ENCODE measurements at regions not wholly inside any gene's neighbourhood (a gene's known extent, or its start where the extent isn't known, plus 50 kb on each side); places are given as distances from the start of the nearest gene placed in this dataset.
"Not testable (repeated sequence)": the region's sequence is repeated elsewhere in the genome, so short reads cannot be mapped to it uniquely, and the experiment has no call there.

GRCh38 chrX:52585892-52586291 is 68.8 kb downstream of the SSX7 start:
- DNase-seq (ENCODE audit: extremely low spot score, insufficient read length, low read depth) (no peak), FAIRE-seq (no peak)

DNA sequence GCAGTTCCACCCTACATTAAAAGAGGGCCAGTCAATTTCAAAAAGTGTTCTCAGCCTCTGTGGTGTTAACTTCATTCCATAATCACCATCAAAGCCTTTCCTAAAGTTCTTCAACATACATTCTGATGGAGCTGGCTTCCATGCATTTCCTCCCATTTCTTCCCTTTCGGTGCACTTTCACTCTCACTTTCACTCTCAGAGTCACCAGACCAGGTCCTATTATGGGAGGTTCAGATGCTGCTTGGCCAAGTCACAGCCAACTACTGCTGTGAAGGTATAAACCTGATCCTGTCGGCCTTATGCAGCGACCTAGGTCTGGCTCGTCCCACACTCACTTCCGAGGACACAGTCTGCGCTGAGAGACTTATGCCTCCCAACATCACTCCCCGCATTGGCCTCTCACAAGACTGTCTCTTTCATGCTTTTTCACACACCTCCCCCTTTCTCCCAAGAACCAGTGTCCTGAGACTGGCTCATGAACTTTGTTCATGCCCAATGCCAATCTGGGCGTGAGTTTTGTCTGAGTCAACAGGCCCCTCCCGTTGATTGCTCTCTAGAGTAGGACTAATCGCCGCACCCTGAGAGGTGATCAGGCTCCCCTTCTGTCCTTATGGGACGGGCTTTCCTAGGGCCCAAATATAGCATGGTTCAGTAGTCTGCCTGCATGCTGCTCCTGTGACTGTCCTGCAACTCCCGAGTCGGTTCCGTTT is 60.8 kb upstream of the XAGE1B start:
- FAIRE-seq (no peak), DNase-seq (ENCODE audit: extremely low spot score, insufficient read length, low read depth) (no peak)

GRCh38 chrX:52576946-52577345 is 60.1 kb upstream of the XAGE1B start:
- FAIRE-seq (no peak), DNase-seq (ENCODE audit: extremely low spot score, insufficient read length, low read depth) (no peak)

GRCh38 chrX:52576474-52576873 is 59.6 kb upstream of the XAGE1B start:
- no peak for FAIRE-seq
- no peak for DNase-seq (ENCODE audit: extremely low spot score, insufficient read length, low read depth)

DNA sequence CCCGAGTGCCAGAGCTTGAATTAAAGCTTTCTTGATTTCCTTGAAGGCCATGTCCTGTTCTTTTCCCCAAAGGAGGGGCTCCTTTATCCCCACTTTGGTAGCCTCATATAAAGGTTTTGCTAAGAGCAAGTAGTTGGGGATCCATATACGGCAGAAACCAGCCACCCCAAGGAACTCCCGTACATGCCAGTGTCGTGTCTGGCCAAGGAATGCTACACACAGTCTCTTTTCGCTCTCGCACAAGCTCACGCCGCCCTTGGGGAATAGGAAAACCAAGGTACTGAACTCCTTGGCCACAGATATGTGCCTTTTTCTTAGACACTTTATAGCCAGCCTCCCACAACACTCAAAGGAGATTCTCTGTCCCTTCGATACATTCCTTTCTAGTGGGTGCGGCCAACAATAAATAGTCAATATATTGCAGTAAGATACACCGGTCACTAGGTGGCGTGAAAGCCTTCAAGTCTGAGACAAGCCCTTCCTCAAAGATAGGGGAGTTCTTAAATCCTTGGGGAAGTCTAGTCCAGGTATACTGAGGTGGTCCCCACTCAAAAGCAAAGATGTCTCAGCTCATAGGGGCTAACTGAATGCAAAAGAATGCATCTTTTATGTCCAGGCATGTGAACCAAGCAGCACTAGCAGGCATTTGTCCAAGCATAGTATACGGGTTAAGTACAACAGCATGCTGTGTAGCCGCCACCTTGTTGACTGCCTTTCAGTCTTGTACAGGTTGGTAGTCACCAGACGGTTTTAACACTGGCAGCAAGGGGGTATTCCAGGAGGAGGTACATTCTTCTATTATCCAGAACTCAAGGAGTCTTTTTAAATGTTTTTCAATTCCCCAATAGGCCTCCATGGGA is 57.8 kb upstream of the XAGE1B start:
- DNase-seq (ENCODE audit: extremely low spot score, insufficient read length, low read depth), result peak; percentile 2
- FAIRE-seq, result peak; percentile 79

DNA sequence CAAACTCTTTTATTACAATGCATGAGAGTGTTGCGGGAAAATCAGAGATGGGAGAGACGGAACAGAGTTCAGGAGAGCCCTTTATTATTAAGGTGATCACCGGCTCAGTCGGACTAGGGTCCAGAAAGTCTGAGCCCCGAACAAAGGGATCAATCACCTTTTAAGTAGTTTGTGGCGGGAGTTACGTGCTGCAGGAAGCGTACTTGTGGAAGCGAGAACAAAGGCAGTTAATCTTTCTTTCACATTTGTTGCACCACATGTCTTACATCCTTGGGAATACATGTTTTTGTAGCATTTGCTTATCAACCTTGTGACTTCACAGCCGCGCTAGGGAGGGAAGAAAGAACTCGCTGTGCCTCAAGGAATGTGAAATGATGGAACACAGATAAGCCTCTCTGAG is 51.3 kb upstream of the XAGE1B start:
- FAIRE-seq; DNase-seq (ENCODE audit: extremely low spot score, insufficient read length, low read depth): not testable (repeated sequence)
